ENCODE measurements at regions not wholly inside any gene's neighbourhood (a gene's known extent, or its start where the extent isn't known, plus 50 kb on each side); places are given as distances from the start of the nearest gene placed in this dataset.

DNA sequence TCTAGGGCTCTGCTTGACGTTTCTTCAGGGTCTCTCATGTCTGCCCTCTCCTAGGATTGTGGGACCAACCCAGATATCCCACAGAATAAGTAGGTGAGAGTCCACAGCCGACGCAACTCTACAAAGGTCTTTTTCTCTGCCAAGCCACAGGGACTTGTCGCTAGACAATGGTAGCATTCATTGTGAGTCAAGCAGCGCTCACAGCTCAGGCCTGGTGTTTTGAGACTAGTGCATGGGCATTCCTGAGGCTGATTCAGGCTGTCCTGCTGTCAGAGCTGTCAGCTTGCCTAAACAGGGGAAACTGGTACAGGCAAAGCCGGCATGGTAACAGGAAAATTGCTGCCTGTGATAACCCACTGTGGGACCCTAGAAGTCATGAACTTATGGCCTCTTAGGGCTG lies 610.6 kb upstream of the TSPY4 start:
- TF ChIP-seq ZFX (IDR thresholded peaks at IDR 0.05; ENCODE audit: borderline replicate concordance), result no peak
- TF ChIP-seq, protein P1, sequence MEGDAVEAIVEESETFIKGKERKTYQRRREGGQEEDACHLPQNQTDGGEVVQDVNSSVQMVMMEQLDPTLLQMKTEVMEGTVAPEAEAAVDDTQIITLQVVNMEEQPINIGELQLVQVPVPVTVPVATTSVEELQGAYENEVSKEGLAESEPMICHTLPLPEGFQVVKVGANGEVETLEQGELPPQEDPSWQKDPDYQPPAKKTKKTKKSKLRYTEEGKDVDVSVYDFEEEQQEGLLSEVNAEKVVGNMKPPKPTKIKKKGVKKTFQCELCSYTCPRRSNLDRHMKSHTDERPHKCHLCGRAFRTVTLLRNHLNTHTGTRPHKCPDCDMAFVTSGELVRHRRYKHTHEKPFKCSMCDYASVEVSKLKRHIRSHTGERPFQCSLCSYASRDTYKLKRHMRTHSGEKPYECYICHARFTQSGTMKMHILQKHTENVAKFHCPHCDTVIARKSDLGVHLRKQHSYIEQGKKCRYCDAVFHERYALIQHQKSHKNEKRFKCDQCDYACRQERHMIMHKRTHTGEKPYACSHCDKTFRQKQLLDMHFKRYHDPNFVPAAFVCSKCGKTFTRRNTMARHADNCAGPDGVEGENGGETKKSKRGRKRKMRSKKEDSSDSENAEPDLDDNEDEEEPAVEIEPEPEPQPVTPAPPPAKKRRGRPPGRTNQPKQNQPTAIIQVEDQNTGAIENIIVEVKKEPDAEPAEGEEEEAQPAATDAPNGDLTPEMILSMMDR (IDR thresholded peaks at IDR 0.05), result no peak
- no peak overlapping the region for H3K27ac ChIP-seq

- no peak overlapping the region for H3K27ac ChIP-seq
- no peak for TF ChIP-seq ZFX (IDR thresholded peaks at IDR 0.05; ENCODE audit: borderline replicate concordance)
- TF ChIP-seq, protein P1 (IDR thresholded peaks at IDR 0.05), result no peak
These were observed 607.3 kb upstream of the TSPY4 start for GRCh38 chrY:8729971-8730370.

GRCh38 chrY:8741343-8742069 lies 595.8 kb upstream of the TSPY4 start:
- TF ChIP-seq ZFX (IDR thresholded peaks at IDR 0.05; ENCODE audit: borderline replicate concordance), result no peak
- TF ChIP-seq, protein P1 (IDR thresholded peaks at IDR 0.05), result no peak
- no peak overlapping the region for H3K27ac ChIP-seq

- TF ChIP-seq, protein P1 (IDR thresholded peaks at IDR 0.05), result no peak
- TF ChIP-seq ZFX (IDR thresholded peaks at IDR 0.05; ENCODE audit: borderline replicate concordance), result no peak
- H3K27ac ChIP-seq, result no peak overlapping the region
These were observed 573.1 kb upstream of the TSPY4 start for GRCh38 chrY:8764184-8764583.

DNA sequence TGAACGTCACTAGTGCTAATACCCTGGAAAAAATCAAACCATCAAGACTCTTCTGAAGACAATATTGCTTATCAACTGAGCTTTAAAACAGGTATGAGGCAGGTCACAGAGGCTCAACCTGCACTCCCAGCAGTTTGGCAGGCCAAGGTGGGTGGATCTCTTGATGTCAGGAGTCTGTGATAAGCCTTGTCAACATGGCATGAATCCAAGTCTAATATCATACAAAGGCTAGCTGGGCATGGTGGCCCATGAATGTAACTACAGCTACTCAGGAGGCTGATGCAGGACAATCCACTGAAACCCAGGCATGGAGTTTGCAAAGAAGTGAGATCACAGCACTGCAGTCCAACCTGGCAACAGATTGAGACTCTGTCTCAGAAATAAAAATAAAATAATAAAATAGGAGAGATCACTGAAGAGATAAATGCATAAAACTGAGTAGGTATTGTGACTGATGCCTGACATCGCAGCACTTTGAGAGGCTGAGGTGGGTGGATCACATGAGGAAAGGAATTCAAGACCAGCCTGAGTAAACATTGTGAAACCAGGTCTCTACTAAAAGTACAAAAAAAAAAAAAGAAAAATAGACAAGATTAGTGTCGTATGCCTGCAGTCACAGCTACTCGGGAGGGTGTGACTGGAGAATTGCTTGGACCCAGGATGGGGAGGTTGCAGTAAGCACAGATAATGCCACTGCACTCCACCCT lies 555.9 kb upstream of the TSPY4 start:
- no peak for TF ChIP-seq ZFX (IDR thresholded peaks at IDR 0.05; ENCODE audit: borderline replicate concordance)
- TF ChIP-seq, protein P1 (IDR thresholded peaks at IDR 0.05), result no peak
- no peak overlapping the region for H3K27ac ChIP-seq

DNA sequence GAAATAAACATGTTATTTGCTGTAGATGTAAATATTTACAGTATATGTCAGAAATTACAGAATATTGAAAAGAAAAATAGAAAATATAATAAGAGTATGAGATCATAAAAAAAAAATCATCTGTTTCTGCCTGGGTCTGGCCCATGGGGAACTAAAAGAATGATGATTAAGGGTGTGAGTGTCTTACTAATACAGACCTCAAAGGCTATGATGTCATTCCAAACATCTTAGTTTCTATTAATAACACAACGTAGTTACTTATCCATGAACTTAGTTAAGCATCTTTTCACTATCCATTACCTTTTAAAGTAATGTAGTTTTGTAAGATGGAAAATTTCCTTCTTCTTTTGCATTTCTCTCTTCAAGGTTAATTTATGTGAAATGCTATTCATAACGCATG lies 542.7 kb upstream of the TSPY4 start:
- TF ChIP-seq ZFX (IDR thresholded peaks at IDR 0.05; ENCODE audit: borderline replicate concordance), result no peak
- TF ChIP-seq, protein P1 (IDR thresholded peaks at IDR 0.05), result no peak
- H3K27ac ChIP-seq, result no peak overlapping the region

DNA sequence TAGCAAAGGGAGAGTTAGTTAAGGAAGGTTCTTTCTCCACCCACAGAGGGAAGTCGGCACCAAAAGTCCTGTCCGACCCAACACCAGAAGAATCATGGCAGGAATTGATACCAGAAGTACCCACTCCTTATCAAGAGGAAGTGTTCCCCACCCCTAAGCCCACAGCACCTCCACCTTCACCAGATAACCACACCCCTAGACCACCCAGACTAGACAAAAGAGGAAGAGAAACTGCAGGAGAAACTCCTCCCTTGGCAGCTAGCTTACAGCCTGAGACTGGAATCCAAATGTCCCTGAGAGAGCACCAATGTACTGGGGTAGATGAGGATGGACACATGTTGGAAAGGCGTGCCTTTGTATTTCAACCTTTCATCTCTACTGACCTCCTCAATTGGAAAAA lies 532.9 kb upstream of the TSPY4 start:
- TF ChIP-seq ZFX (IDR thresholded peaks at IDR 0.05; ENCODE audit: borderline replicate concordance), result no peak
- TF ChIP-seq, protein P1 (IDR thresholded peaks at IDR 0.05), result no peak

More for the DNA sequence above, 532.9 kb upstream of the TSPY4 start:
- no peak overlapping the region for H3K27ac ChIP-seq

Data from 22Rv1 (cell line).